ENCODE measurements at regions not wholly inside any gene's neighbourhood (a gene's known extent, or its start where the extent isn't known, plus 50 kb on each side); places are given as distances from the start of the nearest gene placed in this dataset.
"Not testable (repeated sequence)": the region's sequence is repeated elsewhere in the genome, so short reads cannot be mapped to it uniquely, and the experiment has no call there.

GRCh38 chr5:126056851-126057622 is 366.2 kb upstream of the GRAMD2B start:
- FAIRE-seq (no peak), DNase-seq (ENCODE audit: insufficient read length, low spot score) (no peak)

- FAIRE-seq; DNase-seq (ENCODE audit: insufficient read length, low spot score): not testable (repeated sequence)
These were observed 364.8 kb upstream of the GRAMD2B start for GRCh38 chr5:126058392-126058791.

GRCh38 chr5:126062398-126063221 is 360.6 kb upstream of the GRAMD2B start:
- no peak for DNase-seq (ENCODE audit: insufficient read length, low spot score)
- no peak for FAIRE-seq

- DNase-seq (ENCODE audit: insufficient read length, low spot score) (no peak), FAIRE-seq (no peak)
These were observed 358.1 kb upstream of the GRAMD2B start for GRCh38 chr5:126065061-126065460.

GRCh38 chr5:126066836-126067235 is 356.4 kb upstream of the GRAMD2B start:
- DNase-seq (ENCODE audit: insufficient read length, low spot score) (no peak), FAIRE-seq (no peak)

- DNase-seq (ENCODE audit: insufficient read length, low spot score) (no peak), FAIRE-seq (no peak)
These were observed 355.8 kb upstream of the GRAMD2B start for GRCh38 chr5:126067404-126067803.

GRCh38 chr5:126069329-126069728 is 353.9 kb upstream of the GRAMD2B start:
- FAIRE-seq: no peak
- DNase-seq (ENCODE audit: insufficient read length, low spot score): no peak

- FAIRE-seq: no peak
These were observed 352.7 kb upstream of the GRAMD2B start for GRCh38 chr5:126070481-126070880.

GRCh38 chr5:126074538-126074937 is 348.7 kb upstream of the GRAMD2B start:
- FAIRE-seq (no peak), DNase-seq (ENCODE audit: insufficient read length, low spot score) (no peak)

More at GRCh38 chr5:126070481-126070880, 352.7 kb upstream of the GRAMD2B start:
- DNase-seq (ENCODE audit: insufficient read length, low spot score): no peak

- no peak for FAIRE-seq
- no peak for DNase-seq (ENCODE audit: insufficient read length, low spot score)
These were observed 343.9 kb upstream of the GRAMD2B start for GRCh38 chr5:126079266-126079665.

- FAIRE-seq (no peak), DNase-seq (ENCODE audit: insufficient read length, low spot score) (no peak)
These were observed 342.0 kb upstream of the GRAMD2B start for GRCh38 chr5:126081209-126081608.

- no peak for FAIRE-seq
- DNase-seq (ENCODE audit: insufficient read length, low spot score): no peak
These were observed 330.2 kb upstream of the GRAMD2B start for GRCh38 chr5:126093041-126093440.

- DNase-seq (ENCODE audit: insufficient read length, low spot score): no peak
- no peak for FAIRE-seq
These were observed 329.5 kb upstream of the GRAMD2B start for GRCh38 chr5:126093718-126094117.

GRCh38 chr5:126094991-126095390 is 328.2 kb upstream of the GRAMD2B start:
- no peak for DNase-seq (ENCODE audit: insufficient read length, low spot score)
- no peak for FAIRE-seq

- no peak for FAIRE-seq
- no peak for DNase-seq (ENCODE audit: insufficient read length, low spot score)
These were observed 326.7 kb upstream of the GRAMD2B start for GRCh38 chr5:126096442-126097006.

GRCh38 chr5:126097876-126098275 is 325.3 kb upstream of the GRAMD2B start:
- DNase-seq (ENCODE audit: insufficient read length, low spot score) (no peak), FAIRE-seq (no peak)

- FAIRE-seq: no peak
- no peak for DNase-seq (ENCODE audit: insufficient read length, low spot score)
These were observed 324.7 kb upstream of the GRAMD2B start for GRCh38 chr5:126098330-126099017.

- DNase-seq (ENCODE audit: insufficient read length, low spot score): no peak
- FAIRE-seq: no peak
These were observed 324.1 kb upstream of the GRAMD2B start for GRCh38 chr5:126099077-126099476.

- FAIRE-seq (no peak), DNase-seq (ENCODE audit: insufficient read length, low spot score) (no peak)
These were observed 322.4 kb upstream of the GRAMD2B start for GRCh38 chr5:126100767-126101166.

GRCh38 chr5:126101901-126102300 is 321.3 kb upstream of the GRAMD2B start:
- DNase-seq (ENCODE audit: insufficient read length, low spot score) (no peak), FAIRE-seq (no peak)

GRCh38 chr5:126103050-126103449 is 320.2 kb upstream of the GRAMD2B start:
- FAIRE-seq (no peak), DNase-seq (ENCODE audit: insufficient read length, low spot score) (no peak)
